ENCODE measurements at regions not wholly inside any gene's neighbourhood (a gene's known extent, or its start where the extent isn't known, plus 50 kb on each side); places are given as distances from the start of the nearest gene placed in this dataset.

DNA sequence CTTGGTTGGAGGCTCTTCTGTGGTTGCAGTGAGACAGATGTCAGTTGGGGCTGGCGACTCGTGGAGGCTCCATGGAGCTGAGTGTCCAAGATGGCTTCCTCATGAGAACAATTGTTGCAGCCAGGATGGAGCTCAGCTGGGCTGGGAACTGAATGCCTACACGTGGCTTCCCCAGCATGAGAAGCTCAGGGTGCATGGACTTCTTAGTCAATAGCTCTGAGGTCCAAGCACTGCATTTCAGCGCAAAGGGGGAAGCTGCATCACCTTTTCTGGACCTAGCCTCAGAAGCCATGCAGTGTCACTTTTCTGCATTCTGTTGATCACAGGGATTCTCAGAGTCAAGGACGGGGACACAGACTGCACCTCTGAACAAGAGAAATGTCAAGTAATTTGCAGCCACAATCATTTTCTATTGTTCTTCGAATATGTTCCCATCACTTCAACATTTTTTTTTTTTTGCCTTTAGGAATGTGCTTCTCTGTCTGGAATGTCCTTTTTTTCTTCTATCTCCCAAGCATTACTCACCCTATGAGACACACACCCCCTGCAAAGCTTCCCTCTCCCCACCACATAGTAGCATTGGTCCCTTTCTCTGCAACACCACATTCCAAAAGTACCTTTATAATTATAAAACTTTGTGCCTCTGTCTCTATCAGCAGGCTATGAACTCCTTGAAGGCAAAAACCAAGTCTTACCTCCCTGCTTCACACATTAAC is 57.5 kb upstream of the STK32A start:
- no TSS peak for BruUV-seq (replicated peaks)
- TF ChIP-seq, protein P1, sequence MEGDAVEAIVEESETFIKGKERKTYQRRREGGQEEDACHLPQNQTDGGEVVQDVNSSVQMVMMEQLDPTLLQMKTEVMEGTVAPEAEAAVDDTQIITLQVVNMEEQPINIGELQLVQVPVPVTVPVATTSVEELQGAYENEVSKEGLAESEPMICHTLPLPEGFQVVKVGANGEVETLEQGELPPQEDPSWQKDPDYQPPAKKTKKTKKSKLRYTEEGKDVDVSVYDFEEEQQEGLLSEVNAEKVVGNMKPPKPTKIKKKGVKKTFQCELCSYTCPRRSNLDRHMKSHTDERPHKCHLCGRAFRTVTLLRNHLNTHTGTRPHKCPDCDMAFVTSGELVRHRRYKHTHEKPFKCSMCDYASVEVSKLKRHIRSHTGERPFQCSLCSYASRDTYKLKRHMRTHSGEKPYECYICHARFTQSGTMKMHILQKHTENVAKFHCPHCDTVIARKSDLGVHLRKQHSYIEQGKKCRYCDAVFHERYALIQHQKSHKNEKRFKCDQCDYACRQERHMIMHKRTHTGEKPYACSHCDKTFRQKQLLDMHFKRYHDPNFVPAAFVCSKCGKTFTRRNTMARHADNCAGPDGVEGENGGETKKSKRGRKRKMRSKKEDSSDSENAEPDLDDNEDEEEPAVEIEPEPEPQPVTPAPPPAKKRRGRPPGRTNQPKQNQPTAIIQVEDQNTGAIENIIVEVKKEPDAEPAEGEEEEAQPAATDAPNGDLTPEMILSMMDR (conservative IDR thresholded peaks at IDR 0.05; ENCODE audit: low read length), result no peak
- TF ChIP-seq EZH2phosphoT487 (IDR thresholded peaks at IDR 0.05; ENCODE audit: borderline replicate concordance, low read depth, low read length), result no peak
- no peaks in the 10 kb centered on the region for H3K9me2 ChIP-seq (ENCODE audit: insufficient read depth, low read length)
- no peaks in the 10 kb centered on the region for H3K9me3 ChIP-seq (ENCODE audit: low read length)
- ChIA-PET POLR2A (interaction anchor here (1.3 kb wide), 1 partner anchor 9 kb away, joined by 3 read pairs; no protein-coding TSS in a partner anchor), CTCF (ENCODE audit: unreplicated experiment) (no interaction called here)
- H3K79me2 ChIP-seq (ENCODE audit: insufficient read depth, low read depth, low read length), result no peaks in the 10 kb centered on the region
- H3K27ac ChIP-seq (ENCODE audit: low read depth, low read length, poor library complexity, severe bottlenecking), result no peak overlapping the region
- H3K4me3 ChIP-seq (ENCODE audit: low read depth, low read length, poor library complexity, severe bottlenecking), result no peak overlapping the region
- H2AFZ ChIP-seq (ENCODE audit: low read length), result no peak overlapping the region
- no peaks in the 10 kb centered on the region for H4K20me1 ChIP-seq (ENCODE audit: insufficient read depth, low read length)
- DNase-seq (ENCODE audit: low spot score), result no peak
- intact Hi-C loops (cut with micrococcal nuclease; ENCODE audit: unreplicated experiment), result no loop called here
- H3K4me1 ChIP-seq (ENCODE audit: insufficient read depth, low read length, poor library complexity, severe bottlenecking), result no peaks in the 10 kb centered on the region
- no peak overlapping the region for H3K4me2 ChIP-seq (ENCODE audit: low read length)
- H3K36me3 ChIP-seq (ENCODE audit: insufficient read depth, low read length), result no peaks in the 10 kb centered on the region

DNA sequence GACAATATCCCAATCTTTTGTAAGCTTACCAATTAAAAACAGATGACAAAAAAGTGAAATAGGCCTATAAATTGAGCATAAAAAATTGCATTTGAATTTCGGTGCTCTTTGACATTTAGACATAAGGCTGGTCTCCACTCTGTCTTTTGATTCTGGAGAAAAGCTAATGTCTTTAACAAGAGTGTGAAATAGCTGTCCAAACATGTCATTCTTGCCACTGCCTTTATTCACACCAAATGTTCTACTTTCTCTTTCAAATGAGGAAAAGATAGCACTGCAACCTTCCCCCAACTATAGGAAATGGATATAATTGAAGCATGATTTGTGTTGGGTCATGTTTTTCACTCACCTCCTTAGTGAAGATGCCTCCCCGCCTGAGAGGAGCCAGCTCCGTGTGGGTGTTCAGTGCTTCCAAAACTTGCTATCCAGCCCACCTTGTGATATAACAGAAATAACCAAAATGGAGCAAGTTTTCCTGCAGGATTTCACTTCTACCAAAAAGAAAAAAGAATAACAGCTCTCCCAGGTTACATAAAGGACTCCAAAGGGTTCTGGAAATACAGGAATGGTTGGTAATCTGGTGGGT is 55.2 kb upstream of the STK32A start:
- Histone ChIP-seq H3K9me3 (ENCODE audit: low read length) (no peaks in the 10 kb centered on the region), H3K79me2 (ENCODE audit: insufficient read depth, low read depth, low read length) (no peaks in the 10 kb centered on the region), H3K4me3 (ENCODE audit: low read depth, low read length, poor library complexity, severe bottlenecking) (no peak overlapping the region), H3K4me2 (ENCODE audit: low read length) (no peak overlapping the region), H3K27ac (ENCODE audit: low read depth, low read length, poor library complexity, severe bottlenecking) (no peak overlapping the region), H2AFZ (ENCODE audit: low read length) (no peak overlapping the region), H3K36me3 (ENCODE audit: insufficient read depth, low read length) (no peaks in the 10 kb centered on the region), H3K9me2 (ENCODE audit: insufficient read depth, low read length) (no peaks in the 10 kb centered on the region), H4K20me1 (ENCODE audit: insufficient read depth, low read length) (no peaks in the 10 kb centered on the region), H3K4me1 (ENCODE audit: insufficient read depth, low read length, poor library complexity, severe bottlenecking) (no peaks in the 10 kb centered on the region)
- no peak for DNase-seq (ENCODE audit: low spot score)
- TF ChIP-seq, protein P1 (conservative IDR thresholded peaks at IDR 0.05; ENCODE audit: low read length), result no peak
- TF ChIP-seq EZH2phosphoT487 (IDR thresholded peaks at IDR 0.05; ENCODE audit: borderline replicate concordance, low read depth, low read length), result no peak
- CTCF ChIA-PET (ENCODE audit: unreplicated experiment), result interaction anchor here (1.6 kb wide), 1 partner anchor 9 kb away, joined by 5 read pairs; no protein-coding TSS in a partner anchor
- POLR2A ChIA-PET, result interaction anchor here (1.3 kb wide), 1 partner anchor 40 kb away, joined by 3 read pairs; no protein-coding TSS in a partner anchor
- intact Hi-C loops (cut with micrococcal nuclease; ENCODE audit: unreplicated experiment), result no loop called here
- no TSS peak for BruUV-seq (replicated peaks)

DNA sequence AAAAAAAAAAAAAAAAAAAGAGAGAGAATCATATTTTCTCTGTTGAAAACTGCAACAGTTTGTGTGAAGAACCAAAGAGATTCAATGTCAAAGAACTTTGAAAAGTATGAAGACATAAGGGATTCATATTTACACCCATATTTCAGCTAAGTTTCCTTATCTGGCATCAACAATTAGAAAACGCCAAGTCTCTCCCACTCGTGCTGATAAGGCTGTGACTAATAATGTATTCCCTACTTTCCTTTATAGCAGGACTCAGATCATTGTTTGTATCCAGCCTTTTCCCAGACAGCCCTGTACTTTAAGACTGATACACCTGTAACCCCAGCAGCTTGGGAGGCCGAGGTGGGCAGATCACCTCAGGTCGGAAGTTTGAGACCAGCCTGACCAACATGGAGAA is 54.1 kb upstream of the STK32A start:
- POLR2A ChIA-PET, result interaction anchor here (0.7 kb wide), 1 partner anchor 421 kb away, joined by 7 read pairs; no protein-coding TSS in a partner anchor
- no TSS peak for BruUV-seq (replicated peaks)
- no peak overlapping the region for H3K27ac ChIP-seq (ENCODE audit: low read depth, low read length, poor library complexity, severe bottlenecking)
- H3K9me3 ChIP-seq (ENCODE audit: low read length), result no peaks in the 10 kb centered on the region
- TF ChIP-seq, protein P1 (conservative IDR thresholded peaks at IDR 0.05; ENCODE audit: low read length), result no peak
- TF ChIP-seq EZH2phosphoT487 (IDR thresholded peaks at IDR 0.05; ENCODE audit: borderline replicate concordance, low read depth, low read length), result no peak
- no peaks in the 10 kb centered on the region for H3K4me1 ChIP-seq (ENCODE audit: insufficient read depth, low read length, poor library complexity, severe bottlenecking)
- intact Hi-C loops (cut with micrococcal nuclease; ENCODE audit: unreplicated experiment), result no loop called here
- DNase-seq (ENCODE audit: low spot score), result no peak
- H3K4me2 ChIP-seq (ENCODE audit: low read length), result no peak overlapping the region
- H3K4me3 ChIP-seq (ENCODE audit: low read depth, low read length, poor library complexity, severe bottlenecking), result no peak overlapping the region
- no peaks in the 10 kb centered on the region for H3K9me2 ChIP-seq (ENCODE audit: insufficient read depth, low read length)
- H3K36me3 ChIP-seq (ENCODE audit: insufficient read depth, low read length), result no peaks in the 10 kb centered on the region
- H3K79me2 ChIP-seq (ENCODE audit: insufficient read depth, low read depth, low read length), result no peaks in the 10 kb centered on the region
- CTCF ChIA-PET (ENCODE audit: unreplicated experiment), result interaction anchor here (1.6 kb wide), 1 partner anchor 8 kb away, joined by 5 read pairs; no protein-coding TSS in a partner anchor
- no peak overlapping the region for H2AFZ ChIP-seq (ENCODE audit: low read length)
- no peaks in the 10 kb centered on the region for H4K20me1 ChIP-seq (ENCODE audit: insufficient read depth, low read length)
